Mesodermal cell (in vitro differentiated cells): ENCODE measurements at regions not wholly inside any gene's neighbourhood (a gene's known extent, or its start where the extent isn't known, plus 50 kb on each side); places are given as distances from the start of the nearest gene placed in this dataset.

Experiments
- H3K27ac ChIP-seq: 2 replicates; pipeline ENCODE4 v1.7.0; 2013; ENCODE audit warnings: mild to moderate bottlenecking, low read depth, low read length, moderate library complexity; ENCODE audit not compliant: severe bottlenecking
- H3K36me3 ChIP-seq: 2 replicates; pipeline ENCODE4 v1.7.1; 2013; ENCODE audit warnings: mild to moderate bottlenecking, low read length, moderate library complexity; ENCODE audit not compliant: control insufficient read depth, insufficient read depth
- H3K4me1 ChIP-seq: one replicate; pipeline ENCODE4 v1.7.1; 2013; ENCODE audit warnings: mild to moderate bottlenecking, low read length; ENCODE audit not compliant: insufficient read depth, control insufficient read depth, poor library complexity, severe bottlenecking
- H3K4me3 ChIP-seq: 2 replicates; pipeline ENCODE4 v1.7.0; 2013; ENCODE audit warnings: low read length, control low read depth, mild to moderate bottlenecking; ENCODE audit not compliant: insufficient read depth, poor library complexity, severe bottlenecking; ENCODE audit errors: extremely low read depth
- H3K9me3 ChIP-seq: 2 replicates; pipeline ENCODE4 v1.7.1; 2013; ENCODE audit warnings: mild to moderate bottlenecking, low read length, moderate library complexity; ENCODE audit not compliant: control insufficient read depth
- WGBS, 2 experiments: methylation state at CpG; one replicate each; pipeline ENCODE4 v1.1.5; 2013; ENCODE audit warnings: missing lambda C conversion rate in 2 of 2; ENCODE audit not compliant: insufficient coverage in 2 of 2; 5-methylcytosine and 5-hydroxymethylcytosine counted together

DNA sequence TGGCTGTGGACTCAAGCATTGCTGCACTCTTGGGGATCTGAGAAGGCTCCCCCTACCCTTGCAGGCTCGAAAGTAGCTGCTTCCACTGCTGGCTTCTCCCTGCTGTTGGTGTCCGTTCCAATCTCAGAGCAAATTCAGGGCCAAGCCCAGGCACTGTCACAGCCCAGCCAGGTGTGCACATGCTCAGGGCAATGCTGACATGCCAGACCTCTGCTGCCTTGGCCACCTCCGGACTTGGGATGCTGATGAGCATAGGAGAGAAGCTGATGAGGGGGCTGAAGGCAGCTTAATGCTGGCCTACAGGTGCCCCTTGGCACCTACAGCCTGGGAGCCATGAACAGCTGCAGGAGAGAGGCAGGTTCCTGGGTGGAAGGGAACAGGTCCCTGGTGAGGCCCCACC is 273.7 kb upstream of the KCNJ16 start:
- Histone ChIP-seq H3K9me3 (no peaks in the 10 kb centered on the region), H3K27ac (no peak overlapping the region), H3K36me3 (no peaks in the 10 kb centered on the region), H3K4me1 (no peaks in the 10 kb centered on the region), H3K4me3 (no peak overlapping the region)
- 74 to 81% methylated on average over 2 to 3 of the region's 3 CpGs for WGBS, 2 experiments

GRCh38 chr17:69802045-69802740 is 272.8 kb upstream of the KCNJ16 start:
- H3K27ac ChIP-seq, result no peak overlapping the region
- no peaks in the 10 kb centered on the region for H3K9me3 ChIP-seq
- 75 to 84% methylated on average over 5 of the region's 5 CpGs for WGBS, 2 experiments
- H3K36me3 ChIP-seq, result no peaks in the 10 kb centered on the region
- no peaks in the 10 kb centered on the region for H3K4me1 ChIP-seq
- H3K4me3 ChIP-seq, result no peak overlapping the region

DNA sequence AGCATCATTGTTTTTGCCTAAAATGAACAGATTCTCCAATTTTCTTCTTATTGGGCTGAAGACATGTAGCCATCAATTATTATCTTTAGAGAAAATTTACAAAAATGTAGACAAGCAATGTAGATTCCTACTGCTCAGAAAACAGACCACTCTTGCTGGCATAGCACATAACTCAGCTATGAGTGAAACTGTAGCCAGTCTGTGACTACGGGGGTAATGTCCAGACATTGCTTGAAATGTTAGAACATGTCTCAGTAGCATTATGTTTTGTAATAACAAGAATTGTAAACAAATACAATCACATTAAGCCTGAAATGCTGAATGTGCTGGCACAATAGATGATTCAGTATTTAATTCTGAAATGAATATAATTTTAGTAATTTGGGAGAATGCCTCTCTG is 265.7 kb upstream of the KCNJ16 start:
- no CpG with 5 or more reads among the region's 1 CpG for WGBS, 2 experiments
- no peak overlapping the region for H3K4me3 ChIP-seq
- H3K4me1 ChIP-seq, result peaks cover 3% of the 10 kb centered on the region
- no peak overlapping the region for H3K27ac ChIP-seq
- no peaks in the 10 kb centered on the region for H3K36me3 ChIP-seq
- no peaks in the 10 kb centered on the region for H3K9me3 ChIP-seq

DNA sequence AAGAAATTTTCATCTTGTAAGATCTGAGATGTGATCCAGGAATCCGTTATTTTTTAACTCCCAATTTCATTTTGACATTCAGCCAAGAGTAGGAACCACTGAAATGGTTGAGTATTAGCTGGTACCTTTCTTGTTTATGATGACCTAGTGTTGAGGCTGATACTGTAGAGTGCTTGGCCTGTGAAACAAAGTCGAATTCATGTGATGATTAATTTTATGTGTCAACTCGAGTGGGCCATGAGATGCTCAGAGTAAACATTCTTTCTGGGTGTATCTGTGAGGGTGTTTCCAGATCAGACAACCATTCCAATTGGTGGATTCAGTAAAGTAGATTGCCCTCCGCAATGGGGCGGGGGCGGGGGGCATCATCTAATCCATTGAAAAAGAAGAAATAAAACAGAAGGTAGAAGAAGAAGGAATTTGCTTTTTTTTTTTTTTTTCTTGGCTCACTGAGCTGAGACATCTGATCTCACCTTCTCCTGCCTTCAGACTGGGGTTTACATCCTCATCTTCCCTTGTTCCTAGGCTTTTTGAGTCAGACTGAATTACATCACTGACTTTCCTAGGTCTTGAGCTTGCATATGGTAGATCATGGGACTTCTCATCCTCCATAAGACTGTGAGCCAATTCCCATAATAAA is 264.6 kb upstream of the KCNJ16 start:
- no peak overlapping the region for H3K4me3 ChIP-seq
- 87 to 100% methylated on average over 1 to 3 of the region's 6 CpGs for WGBS, 2 experiments

DNA sequence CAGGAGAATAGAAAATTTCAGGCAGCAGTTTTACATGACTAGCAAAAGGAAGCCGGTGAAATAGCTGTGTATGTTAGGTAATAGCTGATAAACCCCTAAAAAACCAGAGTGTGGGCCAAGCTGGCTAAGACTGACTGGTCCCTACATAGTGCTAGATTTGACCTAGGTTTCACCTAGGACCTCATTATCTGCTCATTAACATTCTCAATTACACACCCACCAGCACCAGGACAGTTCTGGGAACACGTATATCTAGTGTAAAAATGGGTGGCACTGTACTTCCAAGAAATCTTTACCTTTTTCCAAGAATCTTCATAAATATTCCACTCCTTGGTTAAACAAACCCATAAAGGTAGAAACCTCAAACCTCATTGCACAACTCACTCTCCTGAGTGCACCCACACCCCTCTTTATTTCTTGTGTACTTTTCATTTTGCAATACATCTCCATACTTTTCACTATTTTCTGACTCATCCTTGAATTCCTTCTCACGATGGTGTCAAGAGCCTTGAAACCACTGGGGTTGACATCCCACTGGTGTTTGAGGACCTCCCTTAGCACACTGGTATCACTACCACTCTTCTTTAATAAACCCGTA is 262.7 kb upstream of the KCNJ16 start:
- peaks cover 3% of the 10 kb centered on the region for H3K4me1 ChIP-seq
- no peak overlapping the region for H3K4me3 ChIP-seq
- H3K27ac ChIP-seq, result no peak overlapping the region
- WGBS, 2 experiments, result 80 to 100% methylated on average over 1 of the region's 4 CpGs
- no peaks in the 10 kb centered on the region for H3K9me3 ChIP-seq
- no peaks in the 10 kb centered on the region for H3K36me3 ChIP-seq

More for the DNA sequence above, 264.6 kb upstream of the KCNJ16 start:
- no peaks in the 10 kb centered on the region for H3K36me3 ChIP-seq
- peaks cover 3% of the 10 kb centered on the region for H3K4me1 ChIP-seq
- H3K27ac ChIP-seq, result no peak overlapping the region
- H3K9me3 ChIP-seq, result no peaks in the 10 kb centered on the region

DNA sequence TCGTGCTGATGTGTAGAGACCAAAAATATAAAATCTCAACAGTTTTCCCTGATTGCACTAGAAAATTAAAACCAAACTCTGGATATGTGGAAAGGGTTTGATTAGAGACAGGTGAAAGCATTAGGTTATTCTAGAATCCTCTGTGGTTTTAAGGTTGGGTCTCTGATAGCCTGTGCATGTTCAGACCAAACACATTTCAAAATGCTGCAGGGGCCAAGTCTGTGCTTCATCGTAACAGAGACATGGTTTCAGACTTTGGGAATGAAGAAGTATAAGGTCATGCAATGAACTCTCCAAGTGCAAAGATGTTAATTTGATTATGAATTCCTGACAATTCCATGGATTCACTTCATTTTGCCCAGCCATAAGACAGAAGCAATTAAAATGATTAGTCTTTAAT is 261.0 kb upstream of the KCNJ16 start:
- no CpG with 5 or more reads among the region's 2 CpGs for WGBS, 2 experiments
- Histone ChIP-seq H3K4me1 (peaks cover 3% of the 10 kb centered on the region), H3K9me3 (no peaks in the 10 kb centered on the region), H3K4me3 (no peak overlapping the region), H3K27ac (no peak overlapping the region), H3K36me3 (no peaks in the 10 kb centered on the region)

DNA sequence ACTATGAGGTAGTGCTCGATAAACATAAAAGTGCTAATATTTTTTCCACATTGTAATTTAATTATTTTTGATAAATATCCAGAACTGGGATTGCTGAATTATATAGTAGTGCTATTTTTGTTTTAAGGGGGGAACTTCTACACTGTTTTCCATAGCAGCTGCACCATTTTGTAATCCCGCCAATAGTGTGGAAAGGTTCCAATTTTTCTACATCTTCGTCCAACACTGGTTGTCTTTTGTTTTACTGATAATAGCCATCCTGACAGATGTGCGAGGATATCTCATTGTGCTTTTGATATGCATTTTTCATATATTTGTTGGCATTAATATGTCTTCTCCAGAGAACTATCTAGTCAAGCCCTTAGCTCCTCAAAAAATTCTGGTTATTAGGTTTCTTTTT is 259.6 kb upstream of the KCNJ16 start:
- H3K4me1 ChIP-seq, result peaks cover 5% of the 10 kb centered on the region
- no peaks in the 10 kb centered on the region for H3K9me3 ChIP-seq
- no peak overlapping the region for H3K27ac ChIP-seq
- WGBS, 2 experiments, result no CpG with 5 or more reads among the region's 4 CpGs
- H3K36me3 ChIP-seq, result no peaks in the 10 kb centered on the region
- no peak overlapping the region for H3K4me3 ChIP-seq

GRCh38 chr17:69818467-69818866 is 256.6 kb upstream of the KCNJ16 start:
- Histone ChIP-seq H3K9me3 (peaks cover 5% of the 10 kb centered on the region), H3K27ac (no peak overlapping the region), H3K4me3 (no peak overlapping the region), H3K4me1 (peaks cover 5% of the 10 kb centered on the region), H3K36me3 (no peaks in the 10 kb centered on the region)
- 98 to 100% methylated on average over 3 of the region's 6 CpGs for WGBS, 2 experiments

DNA sequence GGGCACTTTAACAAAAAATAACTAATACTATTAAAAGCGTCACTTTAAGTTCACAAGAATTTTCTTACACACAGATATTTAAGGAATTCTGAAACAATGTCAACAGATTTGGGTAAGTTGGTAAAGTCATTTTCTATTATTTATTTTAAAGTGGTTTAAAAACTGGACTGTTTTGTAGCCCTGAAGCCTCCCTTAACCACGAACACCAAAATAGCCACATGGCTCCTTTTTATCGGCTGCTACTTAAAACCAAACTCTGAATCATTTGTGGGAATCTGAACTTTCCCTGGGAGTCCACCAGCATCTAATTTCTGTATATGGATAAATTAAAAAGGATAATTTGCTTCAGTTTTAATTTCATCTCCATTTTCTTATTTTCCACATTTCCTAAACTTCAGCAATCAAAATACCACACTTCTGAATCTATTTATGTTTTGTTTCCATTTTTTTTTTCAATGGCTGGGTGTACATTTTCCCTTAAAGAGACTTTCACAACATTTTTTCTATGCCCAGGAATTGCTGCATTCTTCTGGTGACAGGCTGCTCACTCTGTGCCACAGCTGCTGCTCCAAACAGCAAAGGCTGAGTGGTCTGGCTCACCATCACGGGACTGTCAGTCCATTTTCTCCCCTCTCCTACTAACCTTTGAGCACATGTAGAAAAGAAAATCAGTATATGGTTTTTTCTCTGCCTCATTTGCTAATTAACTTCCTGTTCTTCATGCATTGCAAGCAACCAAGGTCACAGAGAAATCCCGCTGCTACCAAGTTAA is 255.5 kb upstream of the KCNJ16 start:
- 86% methylated on average over 1 of the region's 5 CpGs; no CpG with 5 or more reads in 1 of the 2 experiments for WGBS, 2 experiments
- H3K36me3 ChIP-seq, result no peaks in the 10 kb centered on the region
- no peak overlapping the region for H3K4me3 ChIP-seq
- no peak overlapping the region for H3K27ac ChIP-seq
- H3K9me3 ChIP-seq, result peaks cover 5% of the 10 kb centered on the region
- peaks cover 5% of the 10 kb centered on the region for H3K4me1 ChIP-seq

GRCh38 chr17:69820876-69821473 is 254.1 kb upstream of the KCNJ16 start:
- Histone ChIP-seq H3K36me3 (no peaks in the 10 kb centered on the region), H3K9me3 (peaks cover 5% of the 10 kb centered on the region), H3K4me1 (peaks cover 5% of the 10 kb centered on the region), H3K27ac (no peak overlapping the region), H3K4me3 (no peak overlapping the region)
- WGBS, 2 experiments, result 90 to 93% methylated on average over 6 of the region's 6 CpGs
